Pancreas (tissue), 10 donors: ENCODE measurements at regions not wholly inside any gene's neighbourhood (a gene's known extent, or its start where the extent isn't known, plus 50 kb on each side); places are given as distances from the start of the nearest gene placed in this dataset.

Experiments
- ATAC-seq, 4 donors: fragments of 200-7000 bp; cut with Tn5 transposase; one replicate each; pipeline versions ENCODE4 v1.8.0 to v1.9.1; 2020; ENCODE audit warnings: mild to moderate bottlenecking in 4 of 4, moderate library complexity in 4 of 4
- DNase-seq, 6 donors: peaks; one replicate each; pipeline ENCODE4 v3.0.0-alpha.2; 2020
- FAIRE-seq: peaks from 2 replicates; lab custom pipeline; 2012; peaks lifted over from hg19 to GRCh38; lab: Jason Lieb, UNC
- H3K27ac ChIP-seq, 4 donors: fragments of 200-600 bp; sonication (generic); 1 replicate in 3 of 4; 2 replicates in 1 of 4; pipeline versions ENCODE4 v1.5.0 to v1.8.0; 2020
- H3K27me3 ChIP-seq, 4 donors: fragments of 200-600 bp; one replicate each; pipeline ENCODE4 v1.8.0; 2021
- H3K36me3 ChIP-seq, 3 donors: fragments of 200-600 bp; sonication (generic) in 1 of 3; one replicate each; pipeline versions ENCODE4 v1.5.0 to v1.8.0; 2020 to 2021
- H3K4me1 ChIP-seq, 3 donors: fragments of 200-600 bp; one replicate each; pipeline ENCODE4 v1.8.0; 2021
- H3K4me3 ChIP-seq, 4 donors: fragments of 200-600 bp; sonication (generic) in 2 of 4; one replicate each; pipeline versions ENCODE4 v1.5.0 to v1.8.0; 2020 to 2021
- H3K9me3 ChIP-seq, 4 donors: fragments of 200-600 bp; one replicate each; pipeline ENCODE4 v1.8.0; 2021
- CTCF ChIP-seq, 4 donors: fragments of 200-600 bp; sonication (generic) in 3 of 4; IDR thresholded peaks; one replicate each; pipeline versions ENCODE4 v1.5.0 to v1.8.0; 2021; ENCODE audit warnings: antibody characterized with exemption in 4 of 4
- WGBS, 2 donors: extraction: QIAGEN DNeasy Blood & Tissue Kit; methylation state at CpG; one replicate each; pipeline ENCODE4 v1.1.7; 2013; 5-methylcytosine and 5-hydroxymethylcytosine counted together
- intact Hi-C, 3 donors: fragments of 100-400 bp; cut with DNase I; formaldehyde crosslinking; loops; one replicate each; pipeline versions ENCODE4 v1.11.1 to v1.14.2; 2022
- donor health status: healthy with polysubstance abuse.
- donor health status: DM: no; HTN: no; CAD: no; lungs with moderate emphysema.
- donor health status: DM: no; HTN: no; CAD: no.
- donor health status: control.
- donor health status: control.
- donor health status: Bipolar disorder and iron deficiency.
- donor health status: DM: yes; HTN: yes; CAD: no.
- donor health status: DM: no; HTN: no; CAD: no.
- donor health status: DM: no; HTN: no; CAD: no.
- donor health status: DM: yes; HTN: yes; CAD: no.

- TF ChIP-seq CTCF (IDR thresholded peaks at IDR 0.05), result no peak
Observed at GRCh38 chr16:8005096-8005860, 585.0 kb downstream of the TMEM114 start.

GRCh38 chr16:7998789-7999453 lies 591.4 kb downstream of the TMEM114 start:
- Histone ChIP-seq H3K27ac (no peak overlapping the region), H3K9me3 (no peaks in the 10 kb centered on the region), H3K27me3 (peaks cover 0 to 2% (median 0%) of the 10 kb centered on the region in 4 donors), H3K36me3 (no peaks in the 10 kb centered on the region), H3K4me1 (no peaks in the 10 kb centered on the region), H3K4me3 (no peak overlapping the region)
- FAIRE-seq (no peak), ATAC-seq (no peak), DNase-seq (no peak)
- TF ChIP-seq CTCF (IDR thresholded peaks at IDR 0.05), result no peak
- intact Hi-C loops, result no loop called here
- WGBS, 2 donors, result 59 to 73% methylated on average over 11 of the region's 11 CpGs

More at GRCh38 chr16:8005096-8005860, 585.0 kb downstream of the TMEM114 start:
- FAIRE-seq (no peak), DNase-seq (no peak), ATAC-seq (no peak)
- no peak overlapping the region for H3K27ac ChIP-seq
- peaks cover 0 to 2% (median 0%) of the 10 kb centered on the region in 4 donors for H3K27me3 ChIP-seq
- intact Hi-C loops, result no loop called here
- no peaks in the 10 kb centered on the region for H3K4me1 ChIP-seq
- WGBS, 2 donors, result 34 to 42% methylated on average over 10 of the region's 10 CpGs
- no peaks in the 10 kb centered on the region for H3K36me3 ChIP-seq
- H3K9me3 ChIP-seq, result no peaks in the 10 kb centered on the region
- H3K4me3 ChIP-seq, result no peak overlapping the region

- no peak for TF ChIP-seq CTCF (IDR thresholded peaks at IDR 0.05)
- Histone ChIP-seq H3K27ac (no peak overlapping the region), H3K4me1 (no peaks in the 10 kb centered on the region), H3K4me3 (no peak overlapping the region), H3K36me3 (no peaks in the 10 kb centered on the region), H3K9me3 (no peaks in the 10 kb centered on the region), H3K27me3 (no peaks in the 10 kb centered on the region)
- intact Hi-C loops, result no loop called here
- FAIRE-seq (no peak), DNase-seq (no peak), ATAC-seq (no peak)
- WGBS, 2 donors, result 51 to 61% methylated on average over 4 of the region's 4 CpGs
Observed at GRCh38 chr16:7997966-7998365, 592.3 kb downstream of the TMEM114 start.

GRCh38 chr16:7992616-7993015 lies 597.7 kb downstream of the TMEM114 start:
- TF ChIP-seq CTCF (IDR thresholded peaks at IDR 0.05), result no peak
- no peak for FAIRE-seq
- no peak for DNase-seq
- Histone ChIP-seq H3K9me3 (no peaks in the 10 kb centered on the region), H3K36me3 (no peaks in the 10 kb centered on the region), H3K4me1 (no peaks in the 10 kb centered on the region), H3K27me3 (peaks cover 0 to 10% (median 0%) of the 10 kb centered on the region in 4 donors), H3K27ac (no peak overlapping the region), H3K4me3 (no peak overlapping the region)
- intact Hi-C loops, result no loop called here
- WGBS, 2 donors, result 44 to 46% methylated on average over 3 of the region's 3 CpGs
- ATAC-seq, result no peak
